ENCODE measurements at regions not wholly inside any gene's neighbourhood (a gene's known extent, or its start where the extent isn't known, plus 50 kb on each side); places are given as distances from the start of the nearest gene placed in this dataset.

GRCh38 chr1:4023678-4024077 lies 123.6 kb upstream of the C1orf174 start:
- 74 to 85% methylated on average over 5 of the region's 5 CpGs for WGBS, 2 donors
- no peaks in the 10 kb centered on the region for H3K27me3 ChIP-seq
- no peak overlapping the region for H3K27ac ChIP-seq
- H3K4me3 ChIP-seq (replicated peaks in 1 of 3) = no peak overlapping the region
- DNase-seq = no peak
- H3K36me3 ChIP-seq = no peaks in the 10 kb centered on the region
- H3K4me1 ChIP-seq = no peaks in the 10 kb centered on the region
- no peaks in the 10 kb centered on the region for H3K9me3 ChIP-seq
- intact Hi-C loops (cut with DNase I) = no loop called here
- no peak for TF ChIP-seq POLR2A (IDR thresholded peaks at IDR 0.05)
- TF ChIP-seq CTCF (IDR thresholded peaks at IDR 0.05) = no peak

- no peak for TF ChIP-seq POLR2A (IDR thresholded peaks at IDR 0.05)
- no peak for TF ChIP-seq CTCF (IDR thresholded peaks at IDR 0.05)
- no peaks in the 10 kb centered on the region for H3K36me3 ChIP-seq
- intact Hi-C loops (cut with DNase I) = no loop called here
- H3K27ac ChIP-seq = no peak overlapping the region
- no peaks in the 10 kb centered on the region for H3K9me3 ChIP-seq
- H3K4me3 ChIP-seq (replicated peaks in 1 of 3) = no peak overlapping the region
- no peak for DNase-seq
- H3K27me3 ChIP-seq = no peaks in the 10 kb centered on the region
- no peaks in the 10 kb centered on the region for H3K4me1 ChIP-seq
Measured at GRCh38 chr1:4024811-4025210, 124.7 kb upstream of the C1orf174 start.

- Histone ChIP-seq H3K4me3 (replicated peaks in 1 of 3) (no peak overlapping the region), H3K36me3 (no peaks in the 10 kb centered on the region), H3K27me3 (no peaks in the 10 kb centered on the region), H3K27ac (no peak overlapping the region), H3K9me3 (no peaks in the 10 kb centered on the region), H3K4me1 (no peaks in the 10 kb centered on the region)
- intact Hi-C loops (cut with DNase I) = no loop called here
- WGBS, 2 donors = 75 to 83% methylated on average over 5 of the region's 5 CpGs
- TF ChIP-seq CTCF (IDR thresholded peaks at IDR 0.05) (no peak), POLR2A (IDR thresholded peaks at IDR 0.05) (no peak)
- DNase-seq = no peak
Measured at GRCh38 chr1:4025752-4026151, 125.7 kb upstream of the C1orf174 start.

- intact Hi-C loops (cut with DNase I) = no loop called here
- no peaks in the 10 kb centered on the region for H3K27me3 ChIP-seq
- WGBS, 2 donors = 64 to 80% methylated on average over 9 to 11 of the region's 11 CpGs
Measured at GRCh38 chr1:4027008-4027407, 126.9 kb upstream of the C1orf174 start.

More at GRCh38 chr1:4027008-4027407, 126.9 kb upstream of the C1orf174 start:
- Histone ChIP-seq H3K9me3 (no peaks in the 10 kb centered on the region), H3K27ac (no peak overlapping the region), H3K36me3 (no peaks in the 10 kb centered on the region), H3K4me1 (no peaks in the 10 kb centered on the region), H3K4me3 (replicated peaks in 1 of 3) (no peak overlapping the region)
- DNase-seq = no peak
- TF ChIP-seq POLR2A (IDR thresholded peaks at IDR 0.05) (no peak), CTCF (IDR thresholded peaks at IDR 0.05) (no peak)

Data from thyroid gland (tissue), 4 donors.